SIG-M5 treated with dmso at 0.1 percent for 504 hours (cell line): ENCODE measurements at regions not wholly inside any gene's neighbourhood (a gene's known extent, or its start where the extent isn't known, plus 50 kb on each side); places are given as distances from the start of the nearest gene placed in this dataset.
"Not testable (repeated sequence)": the region's sequence is repeated elsewhere in the genome, so short reads cannot be mapped to it uniquely, and the experiment has no call there.

ENCODE experiments used
- DNase-seq: peaks from one replicate; lab custom pipeline; 2025; ENCODE audit not compliant: unreplicated experiment; lab: John Stamatoyannopoulos, UW

GRCh38 chr2:56018267-56018666 lies 94.7 kb upstream of the EFEMP1 start:
- no peak for DNase-seq

DNA sequence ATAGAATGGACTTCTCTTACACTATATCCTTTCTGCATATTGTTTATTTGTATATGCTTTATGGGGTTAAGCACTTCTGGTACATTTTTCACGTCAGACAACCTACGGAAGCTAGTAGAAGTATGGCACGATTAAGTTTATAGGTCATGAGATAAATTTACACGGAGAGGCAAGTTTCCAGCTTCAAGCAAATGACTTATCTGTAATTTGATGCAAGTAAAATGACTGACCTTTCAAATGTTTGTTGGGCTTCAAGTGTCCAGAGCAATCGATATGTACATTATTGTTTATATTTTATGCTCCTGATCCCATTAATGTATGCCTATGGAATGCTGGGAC lies 97.5 kb upstream of the EFEMP1 start:
- no peak for DNase-seq

DNA sequence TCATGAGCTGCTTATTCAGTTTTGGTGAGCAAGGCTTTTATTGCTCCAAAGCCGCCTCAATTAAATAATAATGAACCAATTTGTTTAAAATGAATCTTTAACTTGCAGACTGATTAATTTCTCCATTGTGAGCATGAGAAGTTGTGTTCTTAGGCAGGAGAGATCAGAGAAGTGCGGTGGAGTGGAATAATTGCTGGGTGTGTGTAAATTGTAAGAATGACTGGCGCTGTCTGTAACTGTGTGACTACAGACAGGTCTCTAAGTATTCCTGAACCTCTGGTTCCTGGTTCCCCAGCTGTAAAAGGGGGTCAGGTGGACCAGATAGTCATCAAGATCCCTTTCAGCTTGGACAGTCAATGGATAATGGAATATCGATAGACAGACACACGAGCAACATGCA lies 98.0 kb upstream of the EFEMP1 start:
- DNase-seq = no peak

DNA sequence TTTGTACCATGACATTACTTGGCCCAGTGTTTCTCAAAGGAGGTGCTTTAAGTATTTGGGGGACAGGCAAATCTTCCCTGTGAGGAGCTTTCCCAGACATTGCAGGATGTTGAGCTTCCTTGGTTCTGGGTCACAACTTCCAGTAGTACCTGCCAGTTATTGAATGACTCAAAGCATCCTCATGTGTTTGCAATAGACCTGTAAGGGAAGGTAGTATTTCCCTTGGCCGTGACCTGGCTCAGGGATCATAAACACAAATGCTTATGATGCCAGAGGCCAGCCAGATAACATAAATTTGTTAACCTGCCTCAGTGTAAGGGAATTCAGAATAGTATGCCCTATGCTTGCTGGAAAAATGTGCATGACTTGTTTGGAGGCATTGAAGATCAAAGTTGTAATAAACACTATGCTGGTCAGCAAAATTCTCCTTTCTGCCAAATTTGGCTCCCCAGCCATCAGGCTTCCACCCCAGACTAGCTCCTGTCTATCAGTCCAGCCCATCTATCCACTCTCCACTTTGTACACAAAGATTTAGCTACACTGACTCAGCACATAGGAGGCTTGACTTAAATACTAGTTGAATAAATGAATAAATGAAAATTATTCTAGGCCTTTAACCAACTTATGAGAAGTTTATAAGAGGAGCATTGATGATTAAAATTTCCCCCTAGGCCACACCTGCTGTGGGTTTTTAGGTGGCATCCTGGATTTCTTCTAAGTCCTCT lies 102.0 kb upstream of the EFEMP1 start:
- no peak for DNase-seq

- DNase-seq = no peak
These were observed 103.2 kb upstream of the EFEMP1 start for GRCh38 chr2:56026828-56027227.

GRCh38 chr2:56030062-56030461 lies 106.5 kb upstream of the EFEMP1 start:
- DNase-seq = no peak

DNA sequence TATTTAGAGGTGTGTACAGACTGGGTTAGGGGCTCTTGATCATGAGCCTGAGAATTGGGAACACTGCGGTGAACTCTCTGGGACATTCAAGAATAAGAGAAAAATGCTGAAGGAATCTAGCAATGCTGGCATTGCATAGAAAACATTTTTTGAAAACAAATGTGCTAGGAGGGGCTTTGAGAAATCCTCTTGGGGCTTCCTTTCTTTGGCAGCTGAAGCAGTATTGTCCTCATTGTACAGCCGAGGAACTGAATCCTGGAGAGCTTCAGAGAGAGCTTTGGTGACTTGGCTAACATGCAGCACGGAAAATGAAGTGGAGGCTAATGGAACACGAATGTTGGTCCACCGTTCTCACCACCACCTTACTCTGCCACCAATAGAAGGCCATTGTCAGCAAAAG lies 107.3 kb upstream of the EFEMP1 start:
- DNase-seq = no peak

DNA sequence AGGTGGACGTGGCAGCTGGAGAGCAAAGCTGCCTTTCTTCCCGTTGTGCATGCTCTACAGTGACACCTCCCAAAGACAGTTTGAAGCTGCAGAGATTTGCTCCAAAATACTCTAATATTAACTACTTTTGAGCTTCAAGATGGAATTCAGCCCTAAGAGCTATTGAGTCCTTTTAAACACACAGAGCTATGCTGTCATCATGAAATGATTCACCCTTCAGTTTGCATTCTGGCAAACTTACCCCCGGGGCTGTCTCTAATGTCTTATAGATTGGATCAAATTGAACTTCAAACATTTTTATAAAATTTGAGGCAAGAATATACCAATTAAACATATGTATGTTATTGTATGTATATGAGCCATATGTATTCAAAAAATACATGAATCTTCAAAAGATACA lies 110.7 kb upstream of the EFEMP1 start:
- no peak for DNase-seq

- DNase-seq = no peak
These were observed 116.6 kb upstream of the EFEMP1 start for GRCh38 chr2:56040189-56040588.

DNA sequence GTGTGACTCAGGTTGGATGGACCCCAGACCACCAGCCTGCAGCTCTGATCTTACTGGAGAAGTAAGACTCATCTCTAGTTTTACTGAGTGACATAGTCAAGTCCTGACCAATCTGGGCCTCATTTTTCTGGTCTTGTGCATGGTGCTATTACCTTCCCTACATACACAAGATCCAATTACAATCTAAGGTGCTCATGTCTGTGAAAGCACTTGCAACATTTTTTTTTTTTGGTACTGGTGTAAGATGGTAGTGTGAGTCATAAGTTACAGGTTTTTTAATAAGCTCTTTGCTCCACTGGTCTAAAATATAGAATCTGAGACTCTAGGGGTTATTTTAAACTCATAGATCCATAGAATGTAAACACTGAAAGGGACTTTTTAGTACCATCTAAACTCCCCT lies 117.3 kb upstream of the EFEMP1 start:
- DNase-seq = no peak

DNA sequence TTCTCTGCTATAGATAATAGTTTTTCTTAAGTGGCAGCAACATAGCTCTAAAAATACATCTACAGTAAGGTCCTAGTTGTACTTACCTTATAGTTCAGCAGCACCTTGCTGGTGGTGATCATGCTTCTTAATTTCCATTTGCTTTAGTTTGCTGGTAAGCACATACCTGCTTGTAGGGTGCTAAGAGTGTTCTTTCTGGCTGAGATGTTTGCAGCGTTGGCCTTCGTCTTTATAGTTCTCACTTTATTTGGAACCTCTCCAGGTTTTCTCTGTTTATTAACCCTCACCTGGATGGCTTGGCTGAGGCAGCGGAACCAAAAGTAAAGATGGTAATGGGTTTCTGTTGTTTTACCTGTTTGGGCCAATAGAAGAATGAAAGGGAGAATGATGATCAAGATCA lies 123.6 kb upstream of the EFEMP1 start:
- no peak for DNase-seq

GRCh38 chr2:56049233-56049845 lies 125.8 kb upstream of the EFEMP1 start:
- DNase-seq = no peak

GRCh38 chr2:56053679-56054078 lies 130.1 kb upstream of the EFEMP1 start:
- DNase-seq = no peak

- DNase-seq = no peak
These were observed 128.4 kb upstream of the CCDC85A start for GRCh38 chr2:56055405-56055804.

- DNase-seq = not testable (repeated sequence)
These were observed 122.5 kb upstream of the CCDC85A start for GRCh38 chr2:56061327-56061726.

DNA sequence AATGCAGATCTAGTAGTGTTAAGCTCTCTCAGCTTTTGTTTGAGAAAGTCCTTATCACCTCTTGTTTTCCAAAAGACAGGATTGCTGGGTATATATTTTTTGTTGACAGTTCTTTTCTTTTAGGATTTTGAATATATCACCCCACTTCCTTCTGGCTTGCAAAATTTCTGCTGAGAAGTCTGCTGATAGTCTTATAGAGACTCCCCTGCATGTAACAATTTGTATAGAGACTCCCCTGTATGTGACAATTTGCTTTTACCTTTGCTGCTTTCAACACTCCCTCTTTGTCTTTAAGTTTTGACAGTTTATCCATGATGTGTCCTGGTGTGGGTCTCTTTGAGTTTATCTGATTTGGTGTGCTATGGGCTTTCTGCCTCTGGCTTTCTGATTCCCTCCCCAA lies 115.0 kb upstream of the CCDC85A start:
- DNase-seq = no peak

GRCh38 chr2:56077359-56077915 lies 106.4 kb upstream of the CCDC85A start:
- no peak for DNase-seq

- DNase-seq = no peak
These were observed 101.1 kb upstream of the CCDC85A start for GRCh38 chr2:56082665-56083064.

DNA sequence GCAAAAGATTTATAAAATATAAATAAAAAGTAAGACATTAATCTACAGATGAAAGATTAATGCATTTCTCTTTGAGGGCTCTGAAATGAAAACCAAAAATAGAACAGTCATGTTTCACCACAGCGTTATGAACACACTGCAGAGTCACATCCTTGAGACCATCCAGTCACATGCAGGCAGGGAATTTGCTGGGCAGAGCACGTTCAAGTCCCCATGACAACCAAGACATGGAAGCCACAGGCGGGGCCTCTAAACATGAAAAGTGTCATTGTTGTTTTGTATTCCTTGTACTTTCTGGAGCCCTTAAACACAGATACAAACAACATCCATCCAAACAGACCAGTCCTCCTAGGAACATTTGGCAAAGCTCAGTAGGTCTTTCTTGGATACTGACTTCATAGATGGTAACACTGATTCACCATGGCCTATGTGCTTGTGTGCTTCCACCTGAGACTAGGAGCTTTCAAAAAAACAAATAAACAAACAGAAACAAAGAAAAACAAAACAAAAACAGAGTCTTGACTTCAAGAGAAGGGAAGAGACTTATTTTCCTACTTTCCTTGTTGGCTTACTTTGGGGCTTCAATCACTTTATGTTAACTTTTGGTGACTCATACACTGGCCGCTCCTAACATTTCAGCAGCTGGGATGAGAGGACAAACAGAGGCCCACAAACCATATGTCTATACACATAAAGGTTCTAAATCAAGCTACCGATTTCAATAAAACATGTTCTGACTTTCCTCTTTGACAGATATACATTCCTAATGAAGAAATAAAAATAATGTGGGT lies 99.5 kb upstream of the CCDC85A start:
- DNase-seq = no peak

- DNase-seq = no peak
These were observed 97.5 kb upstream of the CCDC85A start for GRCh38 chr2:56086336-56086735.

DNA sequence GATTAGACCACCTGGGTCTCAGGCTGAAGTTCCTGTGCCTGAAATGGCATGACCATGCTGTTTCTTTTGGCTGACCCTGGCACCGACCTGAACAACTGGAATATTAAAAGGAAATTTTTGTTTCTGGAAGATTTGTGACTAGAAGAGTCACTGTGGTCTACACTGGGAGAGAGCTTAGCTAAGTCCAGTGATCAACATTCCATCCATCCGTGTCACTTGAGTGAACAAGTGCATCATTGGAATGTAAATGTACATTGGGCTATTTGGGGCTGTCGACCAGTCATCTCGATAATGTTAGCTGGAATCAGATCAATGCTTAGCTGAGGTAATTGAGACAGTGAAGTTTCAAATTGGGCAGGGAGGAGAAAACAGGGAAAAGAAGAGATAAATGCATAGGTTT lies 95.4 kb upstream of the CCDC85A start:
- DNase-seq = no peak

DNA sequence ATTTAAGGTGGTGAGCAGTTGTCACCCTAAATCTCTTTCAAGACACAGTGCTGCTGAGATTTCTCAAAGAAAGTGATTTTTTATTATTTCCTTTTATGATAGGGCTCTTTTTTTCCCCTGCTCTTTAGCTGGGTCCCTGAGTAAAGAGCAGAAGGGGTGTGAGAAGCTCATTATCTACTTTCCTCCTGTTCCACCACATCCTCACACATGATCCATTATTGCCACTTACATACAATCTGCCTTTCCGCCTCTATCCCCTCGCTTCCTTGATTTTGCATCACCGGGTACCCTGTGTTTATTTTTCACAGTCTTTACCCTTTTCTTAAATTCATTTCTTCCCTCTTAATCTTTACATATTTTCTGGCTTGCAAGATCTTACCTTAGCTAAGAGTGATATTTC lies 93.9 kb upstream of the CCDC85A start:
- DNase-seq = no peak
